ENCODE measurements at regions not wholly inside any gene's neighbourhood (a gene's known extent, or its start where the extent isn't known, plus 50 kb on each side); places are given as distances from the start of the nearest gene placed in this dataset.

- TF ChIP-seq POLR2A (IDR thresholded peaks at IDR 0.05; ENCODE audit: control extremely low read depth in 1 of 2, low read depth in 2 of 2, low read length in 2 of 2) (no peak), CTCF (IDR thresholded peaks at IDR 0.05; ENCODE audit: control extremely low read depth in 1 of 3, insufficient read depth in 1 of 3, low read depth in 1 of 3, low read length in 3 of 3) (no peak), POU5F1 (IDR thresholded peaks at IDR 0.05; ENCODE audit: low read depth, low read length) (no peak), SRF (IDR thresholded peaks at IDR 0.05; ENCODE audit: low read depth, low read length) (no peak), EGR1 (IDR thresholded peaks at IDR 0.05; ENCODE audit: borderline replicate concordance, low read depth, low read length) (no peak), HDAC2 (IDR thresholded peaks at IDR 0.05; ENCODE audit: borderline replicate concordance in 1 of 2, low read depth in 2 of 2, low read length in 2 of 2) (no peak), RAD21 (IDR thresholded peaks at IDR 0.05 in 1 of 2, conservative IDR thresholded peaks at IDR 0.05 in 1 of 2; ENCODE audit: low read depth in 2 of 2, low read length in 2 of 2) (no peak)
These were observed 734.2 kb downstream of the MED13L start for GRCh38 chr12:115543269-115543668.

Measured in H1 (cell line).